Smooth muscle cell (in vitro differentiated cells): ENCODE measurements at regions not wholly inside any gene's neighbourhood (a gene's known extent, or its start where the extent isn't known, plus 50 kb on each side); places are given as distances from the start of the nearest gene placed in this dataset.

Experiments
- DNase-seq: peaks from one replicate; lab custom pipeline; 2025; ENCODE audit not compliant: unreplicated experiment; lab: John Stamatoyannopoulos, UW
- H2AFZ ChIP-seq: fragments of 200-600 bp; sonication (generic); 2 replicates; pipeline ENCODE4 v1.6.0; 2016; ENCODE audit warnings: antibody characterized with exemption, low read depth, mild to moderate bottlenecking
- H3F3A ChIP-seq: fragments of 200-600 bp; sonication (generic); 2 replicates; pipeline ENCODE4 v1.6.0; 2017; ENCODE audit warnings: antibody characterized with exemption, low read depth
- H3K27ac ChIP-seq: fragments of 200-600 bp; sonication (generic); 2 replicates; pipeline ENCODE4 v1.5.1; 2016; ENCODE audit warnings: low read depth, mild to moderate bottlenecking
- H3K27me3 ChIP-seq: fragments of 200-600 bp; sonication (generic); 2 replicates; pipeline ENCODE4 v1.6.1; 2016; ENCODE audit warnings: low read depth, mild to moderate bottlenecking
- H3K36me3 ChIP-seq: fragments of 200-600 bp; sonication (generic); 2 replicates; pipeline ENCODE4 v1.5.1; 2016; ENCODE audit warnings: low read depth
- H3K4me1 ChIP-seq: fragments of 200-600 bp; sonication (generic); 2 replicates; pipeline ENCODE4 v1.5.1; 2016; ENCODE audit warnings: low read depth
- H3K4me2 ChIP-seq: fragments of 200-600 bp; sonication (generic); 2 replicates; pipeline ENCODE4 v1.6.0; 2016; ENCODE audit warnings: mild to moderate bottlenecking
- H3K4me3 ChIP-seq: fragments of 200-600 bp; sonication (generic); 2 replicates; pipeline ENCODE4 v1.5.1; 2016; ENCODE audit warnings: mild to moderate bottlenecking
- H3K79me2 ChIP-seq: fragments of 200-600 bp; sonication (generic); 2 replicates; pipeline ENCODE4 v1.6.0; 2016; ENCODE audit warnings: low read depth, mild to moderate bottlenecking
- H3K9ac ChIP-seq: fragments of 200-600 bp; sonication (generic); 2 replicates; pipeline ENCODE4 v1.6.0; 2016; ENCODE audit warnings: low read depth
- H3K9me3 ChIP-seq: fragments of 200-600 bp; sonication (generic); replicated peaks from 2 replicates; pipeline ENCODE4 v1.5.1; 2016; ENCODE audit warnings: low read depth
- H4K20me1 ChIP-seq: fragments of 200-600 bp; sonication (generic); 2 replicates; pipeline ENCODE4 v1.6.0; 2016; ENCODE audit warnings: low read depth
- WGBS: methylation state at CpG from one replicate; pipeline ENCODE4 v1.1.7; 2016; ENCODE audit warnings: low lambda C conversion rate; 5-methylcytosine and 5-hydroxymethylcytosine counted together
- TF ChIP-seq, protein P1 (sequence below): fragments of 200-600 bp; sonication (generic); IDR thresholded peaks from 2 replicates; pipeline ENCODE4 v1.5.1; 2017; ENCODE audit warnings: borderline replicate concordance, mild to moderate bottlenecking, antibody characterized with exemption; ENCODE audit not compliant: insufficient read depth, poor library complexity, severe bottlenecking

- no peaks in the 10 kb centered on the region for H3K79me2 ChIP-seq
- 10% methylated on average over 2 of the region's 2 CpGs for WGBS
- H3F3A ChIP-seq, result peaks cover 19% of the 10 kb centered on the region
- H3K9me3 ChIP-seq, result no peaks in the 10 kb centered on the region
- H3K27ac ChIP-seq, result peak overlapping the region; percentile 79
- peaks cover 19% of the 10 kb centered on the region for H3K4me1 ChIP-seq
- no peaks in the 10 kb centered on the region for H4K20me1 ChIP-seq
- no peak for DNase-seq
- H3K27me3 ChIP-seq, result no peaks in the 10 kb centered on the region
- H3K36me3 ChIP-seq, result no peaks in the 10 kb centered on the region
- TF ChIP-seq, protein P1, sequence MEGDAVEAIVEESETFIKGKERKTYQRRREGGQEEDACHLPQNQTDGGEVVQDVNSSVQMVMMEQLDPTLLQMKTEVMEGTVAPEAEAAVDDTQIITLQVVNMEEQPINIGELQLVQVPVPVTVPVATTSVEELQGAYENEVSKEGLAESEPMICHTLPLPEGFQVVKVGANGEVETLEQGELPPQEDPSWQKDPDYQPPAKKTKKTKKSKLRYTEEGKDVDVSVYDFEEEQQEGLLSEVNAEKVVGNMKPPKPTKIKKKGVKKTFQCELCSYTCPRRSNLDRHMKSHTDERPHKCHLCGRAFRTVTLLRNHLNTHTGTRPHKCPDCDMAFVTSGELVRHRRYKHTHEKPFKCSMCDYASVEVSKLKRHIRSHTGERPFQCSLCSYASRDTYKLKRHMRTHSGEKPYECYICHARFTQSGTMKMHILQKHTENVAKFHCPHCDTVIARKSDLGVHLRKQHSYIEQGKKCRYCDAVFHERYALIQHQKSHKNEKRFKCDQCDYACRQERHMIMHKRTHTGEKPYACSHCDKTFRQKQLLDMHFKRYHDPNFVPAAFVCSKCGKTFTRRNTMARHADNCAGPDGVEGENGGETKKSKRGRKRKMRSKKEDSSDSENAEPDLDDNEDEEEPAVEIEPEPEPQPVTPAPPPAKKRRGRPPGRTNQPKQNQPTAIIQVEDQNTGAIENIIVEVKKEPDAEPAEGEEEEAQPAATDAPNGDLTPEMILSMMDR, result no peak
- no peak overlapping the region for H3K4me3 ChIP-seq
- peak overlapping the region; percentile 42 for H3K4me2 ChIP-seq
- H3K9ac ChIP-seq, result no peak overlapping the region
- H2AFZ ChIP-seq, result peak overlapping the region; percentile 47
Measured at GRCh38 chr7:17654940-17655339, 285.4 kb downstream of the SNX13 start.

DNA sequence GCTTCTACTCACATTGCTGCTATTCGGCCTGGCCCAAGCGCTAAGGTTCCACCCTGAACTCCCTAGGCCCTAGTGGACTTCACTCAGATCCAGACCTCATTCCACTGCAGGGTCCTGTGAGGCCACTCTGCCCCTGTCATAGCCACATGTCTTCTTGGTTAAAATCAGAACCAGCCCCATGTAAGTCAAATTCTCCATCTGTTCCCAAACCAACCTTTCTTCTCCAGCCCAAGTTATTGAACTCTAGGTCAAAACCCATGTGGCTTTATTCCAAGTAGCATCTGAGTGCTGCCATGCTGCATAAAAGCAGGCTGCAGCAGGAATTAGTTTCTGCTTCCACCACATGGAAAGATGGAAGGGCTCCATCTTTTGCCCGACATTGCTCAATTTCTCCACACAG is 281.2 kb downstream of the SNX13 start:
- Histone ChIP-seq H3K4me1 (peaks cover 30% of the 10 kb centered on the region), H2AFZ (no peak overlapping the region), H4K20me1 (no peaks in the 10 kb centered on the region), H3F3A (peaks cover 18% of the 10 kb centered on the region), H3K27me3 (no peaks in the 10 kb centered on the region), H3K27ac (no peak overlapping the region), H3K79me2 (no peaks in the 10 kb centered on the region), H3K4me3 (no peak overlapping the region), H3K9me3 (no peaks in the 10 kb centered on the region), H3K9ac (no peak overlapping the region), H3K36me3 (no peaks in the 10 kb centered on the region), H3K4me2 (no peak overlapping the region)
- no peak for DNase-seq
- TF ChIP-seq, protein P1, result no peak
- over 99% methylated on average over 3 of the region's 3 CpGs for WGBS

DNA sequence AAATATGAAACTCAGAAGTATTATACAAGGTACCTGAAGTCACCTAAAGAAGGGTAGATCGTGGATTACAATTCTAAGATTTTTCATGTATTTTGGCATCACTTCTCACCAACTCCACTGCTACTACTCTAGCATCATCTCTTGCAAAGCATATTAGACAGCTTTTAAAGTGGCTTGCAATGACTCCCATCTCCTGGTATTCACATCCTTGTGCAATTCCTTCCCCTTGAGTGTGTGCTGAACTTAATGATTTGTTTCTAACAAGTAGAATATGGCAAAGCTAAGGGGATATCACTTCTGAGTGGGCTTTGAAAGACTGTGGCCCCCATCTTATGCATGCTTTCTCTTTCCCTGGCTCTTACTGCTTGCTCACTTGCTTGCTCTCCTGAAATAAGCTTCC is 280.2 kb downstream of the SNX13 start:
- H3F3A ChIP-seq, result peaks cover 18% of the 10 kb centered on the region
- H3K4me3 ChIP-seq, result no peak overlapping the region
- H3K27ac ChIP-seq, result peak overlapping the region; percentile 99
- TF ChIP-seq, protein P1, result no peak
- no peaks in the 10 kb centered on the region for H3K27me3 ChIP-seq
- H3K9ac ChIP-seq, result no peak overlapping the region
- no peak for DNase-seq
- 90% methylated on average over 1 of the region's 1 CpG for WGBS
- peak overlapping the region; percentile 37 for H3K4me2 ChIP-seq
- H3K4me1 ChIP-seq, result peaks cover 26% of the 10 kb centered on the region
- H3K79me2 ChIP-seq, result no peaks in the 10 kb centered on the region
- H3K9me3 ChIP-seq, result no peaks in the 10 kb centered on the region
- no peaks in the 10 kb centered on the region for H4K20me1 ChIP-seq
- H3K36me3 ChIP-seq, result no peaks in the 10 kb centered on the region
- no peak overlapping the region for H2AFZ ChIP-seq

DNA sequence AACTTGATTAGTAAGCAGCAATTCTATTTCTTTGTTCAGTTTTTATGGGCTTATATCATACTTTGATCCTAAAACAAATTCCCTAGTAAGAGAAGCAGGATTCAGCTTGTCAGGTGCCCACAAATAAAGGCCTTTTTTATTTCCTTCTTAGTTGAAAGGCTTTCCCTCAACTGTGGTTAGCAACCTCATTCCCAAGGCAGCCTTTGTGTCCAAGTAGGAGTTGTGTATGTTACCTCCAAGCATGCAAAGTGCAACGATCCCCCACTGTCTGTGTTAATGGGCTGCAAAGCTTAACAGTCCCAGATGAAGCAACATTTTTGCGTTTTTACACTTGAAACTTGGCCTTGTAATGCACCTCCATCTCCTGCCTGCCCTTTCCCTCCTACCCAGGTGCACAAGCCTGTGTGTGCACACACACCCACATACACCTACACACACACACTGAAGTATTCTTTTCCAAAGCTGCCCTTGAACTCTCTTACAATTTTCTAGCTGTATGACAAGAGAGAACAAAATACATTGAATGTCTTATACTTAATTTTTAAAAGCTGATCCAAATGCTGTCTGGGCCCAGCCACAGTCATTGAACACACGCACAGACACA is 278.2 kb downstream of the SNX13 start:
- H3K4me1 ChIP-seq, result peaks cover 19% of the 10 kb centered on the region
- WGBS, result 6% methylated on average over 3 of the region's 3 CpGs
- no peak overlapping the region for H2AFZ ChIP-seq
- no peak for DNase-seq
- H3K27ac ChIP-seq, result peak overlapping the region; percentile 99
- H3K4me3 ChIP-seq, result no peak overlapping the region
- H3F3A ChIP-seq, result peaks cover 18% of the 10 kb centered on the region
- no peaks in the 10 kb centered on the region for H3K27me3 ChIP-seq
- no peaks in the 10 kb centered on the region for H4K20me1 ChIP-seq
- H3K4me2 ChIP-seq, result peak overlapping the region; percentile 73
- no peaks in the 10 kb centered on the region for H3K79me2 ChIP-seq
- H3K9ac ChIP-seq, result peak overlapping the region; percentile 92
- no peaks in the 10 kb centered on the region for H3K9me3 ChIP-seq
- no peaks in the 10 kb centered on the region for H3K36me3 ChIP-seq
- TF ChIP-seq, protein P1, result no peak
